ENCODE measurements at regions not wholly inside any gene's neighbourhood (a gene's known extent, or its start where the extent isn't known, plus 50 kb on each side); places are given as distances from the start of the nearest gene placed in this dataset.

- DNase-seq (no peak), ATAC-seq (no peak)
- Mint-ChIP-seq H3K4me1 (no peaks in the 10 kb centered on the region), H3K27me3 (no peaks in the 10 kb centered on the region), H3K4me3 (no peak overlapping the region), H3K27ac (no peak overlapping the region), H3K36me3 (ENCODE audit: low read depth) (no peaks in the 10 kb centered on the region)
- no peaks in the 10 kb centered on the region for H3K9me3 ChIP-seq (ENCODE audit: control insufficient read depth, low read length, poor library complexity, severe bottlenecking)
These were observed 1474.0 kb upstream of the ACVR2A start for GRCh38 chr2:146370826-146371225.

DNA sequence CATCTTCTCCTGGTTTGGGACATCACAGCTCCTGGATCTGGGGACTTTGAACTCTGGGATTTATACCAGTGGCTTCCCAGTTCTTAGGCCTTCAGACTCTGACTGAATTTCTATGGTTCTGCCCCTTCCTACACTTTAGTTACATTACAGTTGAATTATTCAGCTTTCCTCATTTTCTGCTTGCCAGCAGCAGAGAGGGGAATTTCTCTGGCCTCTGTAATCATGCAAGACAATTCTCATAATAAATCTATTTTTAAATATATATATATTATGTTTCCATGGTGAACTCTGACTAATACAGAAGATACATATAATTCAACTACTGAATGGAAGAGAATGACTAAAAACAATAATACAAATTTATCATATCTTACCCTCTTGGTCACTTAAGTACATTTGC is 1478.6 kb upstream of the ACVR2A start:
- no peaks in the 10 kb centered on the region for H3K4me1 Mint-ChIP-seq
- H3K36me3 Mint-ChIP-seq (ENCODE audit: low read depth), result no peaks in the 10 kb centered on the region
- no peak overlapping the region for H3K27ac Mint-ChIP-seq
- no peak overlapping the region for H3K4me3 Mint-ChIP-seq
- ATAC-seq (no peak), DNase-seq (no peak)
- H3K9me3 ChIP-seq (ENCODE audit: control insufficient read depth, low read length, poor library complexity, severe bottlenecking), result no peaks in the 10 kb centered on the region
- no peaks in the 10 kb centered on the region for H3K27me3 Mint-ChIP-seq

DNA sequence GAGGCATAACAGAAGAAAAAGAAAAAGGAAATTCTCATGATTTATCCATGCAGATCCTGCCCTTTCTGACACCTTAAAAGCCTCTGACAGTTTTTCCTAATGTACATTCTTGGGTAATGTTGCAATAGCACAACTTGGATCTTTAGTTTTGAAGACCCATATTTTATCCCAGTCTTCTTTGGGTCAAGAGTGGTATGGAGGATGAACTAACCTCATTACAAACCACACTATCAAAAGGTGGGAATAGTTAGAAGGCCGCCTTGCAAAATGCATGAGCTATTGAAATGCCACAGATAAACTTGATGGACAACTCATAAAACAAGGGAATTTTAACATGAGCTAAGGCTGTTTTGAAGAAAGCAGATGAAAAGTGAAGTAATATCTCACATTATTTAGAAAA is 1479.8 kb upstream of the ACVR2A start:
- H3K4me3 Mint-ChIP-seq, result no peak overlapping the region
- no peaks in the 10 kb centered on the region for H3K4me1 Mint-ChIP-seq
- no peaks in the 10 kb centered on the region for H3K36me3 Mint-ChIP-seq (ENCODE audit: low read depth)
- H3K9me3 ChIP-seq (ENCODE audit: control insufficient read depth, low read length, poor library complexity, severe bottlenecking), result no peaks in the 10 kb centered on the region
- H3K27ac Mint-ChIP-seq, result no peak overlapping the region
- no peak for ATAC-seq
- DNase-seq, result no peak
- H3K27me3 Mint-ChIP-seq, result no peaks in the 10 kb centered on the region

DNA sequence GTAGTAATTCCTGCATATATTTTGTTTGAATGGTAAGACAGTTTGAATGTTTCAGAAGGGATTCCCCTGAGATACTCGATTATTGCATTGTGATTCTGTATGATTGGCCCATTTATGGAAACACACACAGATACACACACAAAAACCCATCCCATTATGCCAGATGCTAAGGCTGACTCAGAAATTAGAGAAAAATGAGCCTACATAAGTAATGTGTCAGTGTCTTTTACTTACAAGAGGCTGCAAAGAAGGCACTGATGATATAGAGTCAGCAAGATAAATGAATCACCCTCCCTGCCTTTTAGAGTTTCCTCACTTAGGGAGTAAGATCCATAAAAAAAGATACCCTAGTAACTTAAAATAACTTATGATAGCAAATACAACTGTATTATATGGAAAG is 1481.1 kb upstream of the ACVR2A start:
- no peaks in the 10 kb centered on the region for H3K27me3 Mint-ChIP-seq
- ATAC-seq, result no peak
- no peak for DNase-seq
- no peak overlapping the region for H3K27ac Mint-ChIP-seq
- no peaks in the 10 kb centered on the region for H3K36me3 Mint-ChIP-seq (ENCODE audit: low read depth)
- no peaks in the 10 kb centered on the region for H3K4me1 Mint-ChIP-seq
- H3K9me3 ChIP-seq (ENCODE audit: control insufficient read depth, low read length, poor library complexity, severe bottlenecking), result no peaks in the 10 kb centered on the region
- H3K4me3 Mint-ChIP-seq, result no peak overlapping the region

DNA sequence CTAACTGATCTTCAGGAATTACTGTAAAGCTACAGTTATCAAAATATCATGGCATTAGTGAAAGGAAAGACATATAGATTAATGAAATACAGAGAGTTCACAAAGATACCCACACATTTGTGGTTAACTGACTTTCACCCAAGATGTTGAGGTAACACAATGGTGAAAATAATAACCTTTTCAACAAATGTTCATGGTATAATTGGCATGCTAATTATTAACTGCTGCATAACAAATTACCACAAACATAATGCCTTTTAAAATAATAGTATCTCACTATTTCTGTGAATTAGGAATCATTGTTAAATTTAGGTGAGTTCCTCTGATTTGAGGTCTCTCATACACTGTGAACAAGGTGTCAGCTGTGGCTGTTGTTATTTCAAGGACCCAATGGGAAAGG is 1493.1 kb upstream of the ACVR2A start:
- H3K4me1 Mint-ChIP-seq, result no peaks in the 10 kb centered on the region
- no peaks in the 10 kb centered on the region for H3K9me3 ChIP-seq (ENCODE audit: control insufficient read depth, low read length, poor library complexity, severe bottlenecking)
- DNase-seq, result no peak
- H3K36me3 Mint-ChIP-seq (ENCODE audit: low read depth), result no peaks in the 10 kb centered on the region
- H3K27ac Mint-ChIP-seq, result no peak overlapping the region
- H3K27me3 Mint-ChIP-seq, result no peaks in the 10 kb centered on the region
- no peak for ATAC-seq
- H3K4me3 Mint-ChIP-seq, result no peak overlapping the region

DNA sequence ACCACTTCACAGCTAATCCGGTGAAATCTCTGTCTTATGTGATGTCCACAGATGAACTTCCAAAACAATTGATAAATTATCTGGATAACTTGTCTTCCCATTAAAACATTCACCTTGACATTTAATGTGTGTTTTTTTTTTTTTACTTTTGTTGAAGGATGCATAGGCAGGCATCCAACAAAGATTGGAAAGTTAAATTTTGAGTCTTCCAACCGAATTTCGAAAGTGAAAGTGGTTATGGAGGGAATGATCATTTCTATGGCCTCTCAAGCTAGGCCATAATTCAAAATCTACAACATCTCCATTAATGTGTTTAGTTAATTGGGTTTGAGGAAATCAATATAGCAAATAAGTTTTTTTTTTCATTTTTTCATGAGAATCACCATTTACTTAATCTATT is 1495.5 kb upstream of the ACVR2A start:
- no peaks in the 10 kb centered on the region for H3K27me3 Mint-ChIP-seq
- no peak overlapping the region for H3K27ac Mint-ChIP-seq
- no peak overlapping the region for H3K4me3 Mint-ChIP-seq
- ATAC-seq (no peak), DNase-seq (no peak)
- no peaks in the 10 kb centered on the region for H3K36me3 Mint-ChIP-seq (ENCODE audit: low read depth)
- H3K9me3 ChIP-seq (ENCODE audit: control insufficient read depth, low read length, poor library complexity, severe bottlenecking), result no peaks in the 10 kb centered on the region
- H3K4me1 Mint-ChIP-seq, result no peaks in the 10 kb centered on the region

DNA sequence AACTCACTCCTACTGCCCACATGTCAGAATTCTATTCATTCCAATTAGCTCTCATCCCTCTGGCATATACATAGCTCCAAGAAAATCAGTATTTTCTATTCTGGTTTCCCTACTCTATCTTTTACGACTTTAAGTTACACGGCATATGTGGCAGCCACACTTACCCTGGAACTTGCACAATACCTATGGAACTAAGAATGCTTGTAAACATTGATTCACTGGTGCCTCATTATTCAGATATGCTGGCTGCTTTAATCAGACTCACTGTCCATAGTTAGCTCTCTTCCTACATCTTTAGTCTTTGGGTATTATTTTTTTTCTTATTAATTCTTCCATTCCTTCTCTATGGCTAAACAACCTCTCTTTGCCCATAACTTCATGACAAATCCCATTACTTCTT is 1519.9 kb upstream of the ACVR2A start:
- H3K4me1 Mint-ChIP-seq, result no peaks in the 10 kb centered on the region
- ATAC-seq (no peak), DNase-seq (no peak)
- H3K4me3 Mint-ChIP-seq, result no peak overlapping the region
- H3K36me3 Mint-ChIP-seq (ENCODE audit: low read depth), result no peaks in the 10 kb centered on the region
- no peaks in the 10 kb centered on the region for H3K27me3 Mint-ChIP-seq
- H3K27ac Mint-ChIP-seq, result no peak overlapping the region
- H3K9me3 ChIP-seq (ENCODE audit: control insufficient read depth, low read length, poor library complexity, severe bottlenecking), result peaks cover 3% of the 10 kb centered on the region

DNA sequence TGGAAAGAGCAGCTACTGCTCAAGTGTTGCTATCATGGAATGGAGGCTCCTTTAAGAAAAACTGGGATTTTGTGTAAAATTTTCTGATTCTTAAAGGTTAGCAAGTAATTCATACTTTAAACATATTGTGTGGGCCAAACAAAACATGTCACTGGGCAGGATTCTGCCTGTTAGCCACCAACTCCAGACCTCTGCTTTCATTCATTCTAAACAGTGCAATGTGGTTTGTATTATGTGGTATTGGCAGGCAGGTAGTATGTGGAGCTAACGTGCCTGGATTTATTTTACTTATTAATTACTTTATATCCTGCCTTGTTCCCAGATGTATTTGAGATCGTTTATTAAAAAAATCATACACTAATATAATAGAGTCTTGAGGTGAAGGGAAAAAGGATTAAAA is 1521.3 kb upstream of the ACVR2A start:
- Mint-ChIP-seq H3K36me3 (ENCODE audit: low read depth) (no peaks in the 10 kb centered on the region), H3K4me1 (no peaks in the 10 kb centered on the region), H3K27me3 (no peaks in the 10 kb centered on the region), H3K4me3 (no peak overlapping the region), H3K27ac (no peak overlapping the region)
- ATAC-seq (no peak), DNase-seq (no peak)
- no peaks in the 10 kb centered on the region for H3K9me3 ChIP-seq (ENCODE audit: control insufficient read depth, low read length, poor library complexity, severe bottlenecking)

GRCh38 chr2:146321175-146321574 is 1523.7 kb upstream of the ACVR2A start:
- no peak for DNase-seq
- ATAC-seq, result no peak
- H3K36me3 Mint-ChIP-seq (ENCODE audit: low read depth), result no peaks in the 10 kb centered on the region
- H3K9me3 ChIP-seq (ENCODE audit: control insufficient read depth, low read length, poor library complexity, severe bottlenecking), result no peaks in the 10 kb centered on the region
- H3K4me3 Mint-ChIP-seq, result no peak overlapping the region
- no peaks in the 10 kb centered on the region for H3K27me3 Mint-ChIP-seq
- H3K4me1 Mint-ChIP-seq, result no peaks in the 10 kb centered on the region
- no peak overlapping the region for H3K27ac Mint-ChIP-seq

GRCh38 chr2:146317959-146318358 is 1526.9 kb upstream of the ACVR2A start:
- H3K27me3 Mint-ChIP-seq, result no peaks in the 10 kb centered on the region
- no peak overlapping the region for H3K4me3 Mint-ChIP-seq
- DNase-seq, result no peak

GRCh38 chr2:146312899-146313298 is 1531.9 kb upstream of the ACVR2A start:
- H3K4me1 Mint-ChIP-seq, result no peaks in the 10 kb centered on the region
- no peaks in the 10 kb centered on the region for H3K9me3 ChIP-seq (ENCODE audit: control insufficient read depth, low read length, poor library complexity, severe bottlenecking)
- H3K27me3 Mint-ChIP-seq, result no peaks in the 10 kb centered on the region
- no peak overlapping the region for H3K27ac Mint-ChIP-seq
- H3K36me3 Mint-ChIP-seq (ENCODE audit: low read depth), result no peaks in the 10 kb centered on the region
- H3K4me3 Mint-ChIP-seq, result no peak overlapping the region
- DNase-seq (no peak), ATAC-seq (no peak)

More at GRCh38 chr2:146317959-146318358, 1526.9 kb upstream of the ACVR2A start:
- Mint-ChIP-seq H3K36me3 (ENCODE audit: low read depth) (no peaks in the 10 kb centered on the region), H3K27ac (no peak overlapping the region), H3K4me1 (no peaks in the 10 kb centered on the region)
- ATAC-seq, result no peak
- H3K9me3 ChIP-seq (ENCODE audit: control insufficient read depth, low read length, poor library complexity, severe bottlenecking), result no peaks in the 10 kb centered on the region

DNA sequence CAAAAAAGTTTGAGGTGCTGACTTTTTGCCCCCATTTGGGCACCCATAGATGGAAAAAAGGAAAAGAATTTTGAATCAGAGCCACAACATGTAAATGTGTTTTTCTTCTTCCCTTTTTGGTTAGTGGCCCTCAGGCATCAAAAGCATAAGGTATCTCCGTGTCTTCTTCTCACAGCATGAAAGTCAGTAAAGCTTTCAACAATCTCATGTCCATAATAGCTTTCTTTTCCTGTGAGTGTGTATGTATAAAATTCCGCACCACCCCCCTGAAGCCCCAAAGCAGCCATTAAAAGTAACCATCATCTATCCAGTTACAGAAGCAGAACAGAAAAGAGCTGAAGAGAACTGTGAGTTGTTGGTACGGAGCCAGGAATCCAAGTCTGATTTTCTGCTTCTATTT is 1539.7 kb upstream of the ACVR2A start:
- H3K36me3 Mint-ChIP-seq (ENCODE audit: low read depth), result no peaks in the 10 kb centered on the region
- no peak for DNase-seq
- H3K27me3 Mint-ChIP-seq, result no peaks in the 10 kb centered on the region
- no peak overlapping the region for H3K27ac Mint-ChIP-seq
- H3K9me3 ChIP-seq (ENCODE audit: control insufficient read depth, low read length, poor library complexity, severe bottlenecking), result no peaks in the 10 kb centered on the region
- ATAC-seq, result no peak
- no peak overlapping the region for H3K4me3 Mint-ChIP-seq
- no peaks in the 10 kb centered on the region for H3K4me1 Mint-ChIP-seq

- no peak for ATAC-seq
- H3K27ac Mint-ChIP-seq, result no peak overlapping the region
- no peaks in the 10 kb centered on the region for H3K27me3 Mint-ChIP-seq
- DNase-seq, result no peak
- no peak overlapping the region for H3K4me3 Mint-ChIP-seq
- H3K4me1 Mint-ChIP-seq, result no peaks in the 10 kb centered on the region
- H3K9me3 ChIP-seq (ENCODE audit: control insufficient read depth, low read length, poor library complexity, severe bottlenecking), result no peaks in the 10 kb centered on the region
- H3K36me3 Mint-ChIP-seq (ENCODE audit: low read depth), result no peaks in the 10 kb centered on the region
These were observed 1543.5 kb upstream of the ACVR2A start for GRCh38 chr2:146301287-146301686.

DNA sequence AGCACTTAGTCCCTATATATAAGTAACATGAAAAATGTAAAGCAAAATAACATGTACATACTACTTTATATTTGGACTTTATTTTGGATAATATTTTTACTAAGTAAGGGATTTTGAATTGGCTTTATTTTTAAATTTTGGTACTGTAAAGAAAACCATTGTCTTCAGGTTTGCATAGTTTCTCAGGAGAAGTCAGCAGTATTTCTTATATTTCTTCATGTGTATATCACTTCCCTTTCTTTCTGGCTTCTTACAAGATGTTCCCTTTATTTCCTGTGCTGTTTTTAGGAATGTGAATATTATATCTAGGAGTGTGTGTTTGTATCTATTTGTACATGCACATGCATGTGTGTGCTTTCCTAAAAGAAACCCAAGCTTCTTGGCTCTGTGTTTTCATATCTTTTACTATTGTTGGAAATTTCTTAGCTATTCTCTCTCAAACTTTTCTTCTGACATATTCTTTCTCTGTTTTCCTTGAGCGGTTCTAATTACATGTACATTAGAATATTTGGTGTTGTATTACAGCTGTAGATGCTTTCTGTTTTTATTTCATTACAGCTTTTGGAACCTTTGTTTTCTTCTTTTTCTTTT is 1549.7 kb upstream of the ACVR2A start:
- no peaks in the 10 kb centered on the region for H3K9me3 ChIP-seq (ENCODE audit: control insufficient read depth, low read length, poor library complexity, severe bottlenecking)
- H3K4me3 Mint-ChIP-seq, result no peak overlapping the region
- DNase-seq, result no peak
- ATAC-seq, result no peak
- no peaks in the 10 kb centered on the region for H3K36me3 Mint-ChIP-seq (ENCODE audit: low read depth)
- no peak overlapping the region for H3K27ac Mint-ChIP-seq
- no peaks in the 10 kb centered on the region for H3K27me3 Mint-ChIP-seq
- H3K4me1 Mint-ChIP-seq, result no peaks in the 10 kb centered on the region
